GM12891 (cell line): ENCODE measurements at regions not wholly inside any gene's neighbourhood (a gene's known extent, or its start where the extent isn't known, plus 50 kb on each side); places are given as distances from the start of the nearest gene placed in this dataset.

ENCODE experiments used
- PAX5 ChIP-seq: IDR thresholded peaks from 2 replicates; pipeline ENCODE4 v1.6.1; 2011; ENCODE audit warnings: low read length, moderate library complexity, mild to moderate bottlenecking; ENCODE audit not compliant: insufficient read depth, severe bottlenecking
- POLR2A ChIP-seq: IDR thresholded peaks from 2 replicates; pipeline ENCODE4 v1.6.1; 2011; ENCODE audit warnings: low read depth, low read length, control low read depth
- POLR2AphosphoS5 ChIP-seq: IDR thresholded peaks from 2 replicates; pipeline ENCODE4 v1.6.1; 2011; ENCODE audit warnings: low read depth, low read length, control low read depth
- SPI1 ChIP-seq: IDR thresholded peaks from 2 replicates; pipeline ENCODE4 v1.6.1; 2011; ENCODE audit warnings: low read depth, low read length, control low read depth
- TAF1 ChIP-seq: IDR thresholded peaks from 2 replicates; pipeline ENCODE4 v1.6.1; 2011; ENCODE audit warnings: low read depth, low read length, control low read depth

DNA sequence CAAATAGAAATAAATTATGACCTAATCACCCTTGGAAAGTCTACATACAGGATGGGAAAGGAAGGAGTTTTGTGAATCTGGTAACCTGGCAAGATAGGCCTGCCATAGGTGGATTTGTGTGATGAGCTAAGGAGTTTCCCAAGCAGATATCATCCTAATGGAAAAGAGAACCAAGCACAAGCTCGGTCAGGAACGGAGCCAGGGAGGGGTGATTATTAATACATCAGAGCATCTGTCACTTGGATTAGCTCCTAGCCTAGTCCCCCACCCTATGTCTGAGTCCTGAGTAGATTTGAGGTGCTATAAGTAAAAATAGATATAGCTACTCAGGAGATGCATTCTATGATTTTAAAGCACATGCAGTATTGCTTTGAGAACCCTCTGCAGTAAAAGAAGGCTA is 57.3 kb upstream of the SMARCA2 start:
- TF ChIP-seq TAF1, result no peak
- TF ChIP-seq PAX5, result no peak
- TF ChIP-seq POLR2A, result no peak
- TF ChIP-seq POLR2AphosphoS5, result no peak
- TF ChIP-seq SPI1, result no peak
